Endothelial cell of umbilical vein (primary cell): ENCODE measurements at regions not wholly inside any gene's neighbourhood (a gene's known extent, or its start where the extent isn't known, plus 50 kb on each side); places are given as distances from the start of the nearest gene placed in this dataset.

ENCODE experiments used
- POLR2AphosphoS5 ChIP-seq: IDR thresholded peaks from 2 replicates; pipeline ENCODE4 v1.6.1; 2012; ENCODE audit warnings: low read depth, mild to moderate bottlenecking, control low read depth, low read length, moderate library complexity; ENCODE audit not compliant: insufficient read depth
- TF ChIP-seq, protein P1 (sequence below), 2 donors: IDR thresholded peaks; 1 replicate in 1 of 2; 2 replicates in 1 of 2; pipeline ENCODE4 v1.5.1; 2011; ENCODE audit warnings: low read length in 2 of 2, mild to moderate bottlenecking in 2 of 2, moderate library complexity in 2 of 2, control low read depth in 1 of 2, inconsistent platforms in 1 of 2, low read depth in 1 of 2; ENCODE audit not compliant: insufficient read depth in 1 of 2; ENCODE audit errors: extremely low read depth in 1 of 2

DNA sequence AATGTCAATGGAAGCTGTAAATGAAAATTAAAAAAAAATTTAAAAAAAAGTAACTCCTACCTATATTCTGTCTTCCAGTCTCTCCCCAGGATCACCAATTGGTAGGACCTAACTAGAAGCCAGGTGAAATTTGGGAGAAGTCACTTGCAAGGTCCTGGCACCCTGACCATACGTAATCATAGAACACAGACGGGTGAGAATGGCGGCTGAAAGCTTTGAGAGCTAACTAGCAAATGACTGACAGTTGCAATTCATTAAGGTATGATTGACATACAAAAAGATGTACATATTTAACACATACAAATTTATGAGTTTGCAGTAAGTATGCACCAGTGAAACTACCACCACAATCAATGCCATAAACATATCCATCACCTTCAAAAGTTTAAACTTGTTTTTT, 372.7 kb upstream of the PSMD7 start:
- TF ChIP-seq, protein P1, sequence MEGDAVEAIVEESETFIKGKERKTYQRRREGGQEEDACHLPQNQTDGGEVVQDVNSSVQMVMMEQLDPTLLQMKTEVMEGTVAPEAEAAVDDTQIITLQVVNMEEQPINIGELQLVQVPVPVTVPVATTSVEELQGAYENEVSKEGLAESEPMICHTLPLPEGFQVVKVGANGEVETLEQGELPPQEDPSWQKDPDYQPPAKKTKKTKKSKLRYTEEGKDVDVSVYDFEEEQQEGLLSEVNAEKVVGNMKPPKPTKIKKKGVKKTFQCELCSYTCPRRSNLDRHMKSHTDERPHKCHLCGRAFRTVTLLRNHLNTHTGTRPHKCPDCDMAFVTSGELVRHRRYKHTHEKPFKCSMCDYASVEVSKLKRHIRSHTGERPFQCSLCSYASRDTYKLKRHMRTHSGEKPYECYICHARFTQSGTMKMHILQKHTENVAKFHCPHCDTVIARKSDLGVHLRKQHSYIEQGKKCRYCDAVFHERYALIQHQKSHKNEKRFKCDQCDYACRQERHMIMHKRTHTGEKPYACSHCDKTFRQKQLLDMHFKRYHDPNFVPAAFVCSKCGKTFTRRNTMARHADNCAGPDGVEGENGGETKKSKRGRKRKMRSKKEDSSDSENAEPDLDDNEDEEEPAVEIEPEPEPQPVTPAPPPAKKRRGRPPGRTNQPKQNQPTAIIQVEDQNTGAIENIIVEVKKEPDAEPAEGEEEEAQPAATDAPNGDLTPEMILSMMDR (IDR thresholded peaks at IDR 0.05; ENCODE audit: extremely low read depth in 1 of 2, insufficient read depth in 1 of 2, low read depth in 1 of 2, low read length in 2 of 2) = no peak
- no peak for TF ChIP-seq POLR2AphosphoS5
